Activated CD8-positive, alpha-beta memory T cell treated with anti-CD3 and anti-CD28 coated beads, Interleukin-2, amount 50 U/mL, for 24 hours (primary cell): ENCODE measurements at regions not wholly inside any gene's neighbourhood (a gene's known extent, or its start where the extent isn't known, plus 50 kb on each side); places are given as distances from the start of the nearest gene placed in this dataset.
"Not testable (repeated sequence)": the region's sequence is repeated elsewhere in the genome, so short reads cannot be mapped to it uniquely, and the experiment has no call there.

Experiments
- DNase-seq: peaks from one replicate; pipeline ENCODE4 v3.0.0-alpha.2; 2020; ENCODE audit errors: extremely low read depth

GRCh38 chr13:99700468-99700867 is 199.2 kb downstream of the TM9SF2 start:
- DNase-seq: no peak

GRCh38 chr13:99698816-99699099 is 197.5 kb downstream of the TM9SF2 start:
- DNase-seq: no peak

- no peak for DNase-seq
These were observed 196.9 kb downstream of the TM9SF2 start for GRCh38 chr13:99698010-99698815.

- no peak for DNase-seq
These were observed 194.6 kb downstream of the TM9SF2 start for GRCh38 chr13:99695857-99696256.

- no peak for DNase-seq
These were observed 192.8 kb downstream of the TM9SF2 start for GRCh38 chr13:99693852-99694611.

GRCh38 chr13:99693351-99693750 is 192.1 kb downstream of the TM9SF2 start:
- DNase-seq: no peak

- no peak for DNase-seq
These were observed 191.6 kb downstream of the TM9SF2 start for GRCh38 chr13:99692854-99693253.

GRCh38 chr13:99691552-99691951 is 190.3 kb downstream of the TM9SF2 start:
- no peak for DNase-seq

- no peak for DNase-seq
These were observed 189.3 kb downstream of the TM9SF2 start for GRCh38 chr13:99690426-99691174.

GRCh38 chr13:99689955-99690354 is 188.7 kb downstream of the TM9SF2 start:
- no peak for DNase-seq

GRCh38 chr13:99688776-99689175 is 187.5 kb downstream of the TM9SF2 start:
- no peak for DNase-seq

- no peak for DNase-seq
These were observed 186.6 kb downstream of the TM9SF2 start for GRCh38 chr13:99687723-99688397.

- DNase-seq: no peak
These were observed 185.7 kb downstream of the TM9SF2 start for GRCh38 chr13:99686944-99687411.

- no peak for DNase-seq
These were observed 184.9 kb downstream of the TM9SF2 start for GRCh38 chr13:99686157-99686572.

GRCh38 chr13:99681695-99682094 is 180.4 kb downstream of the TM9SF2 start:
- no peak for DNase-seq

GRCh38 chr13:99677116-99677951 is 176.1 kb downstream of the TM9SF2 start:
- no peak for DNase-seq

GRCh38 chr13:99671746-99672145 is 170.5 kb downstream of the TM9SF2 start:
- DNase-seq: no peak

- not testable (repeated sequence) for DNase-seq
These were observed 167.8 kb downstream of the TM9SF2 start for GRCh38 chr13:99669096-99669495.

GRCh38 chr13:99666146-99666805 is 165.0 kb downstream of the TM9SF2 start:
- no peak for DNase-seq

- DNase-seq: no peak
These were observed 164.4 kb downstream of the TM9SF2 start for GRCh38 chr13:99665711-99666110.
